Neural progenitor cell (in vitro differentiated cells): ENCODE measurements at regions not wholly inside any gene's neighbourhood (a gene's known extent, or its start where the extent isn't known, plus 50 kb on each side); places are given as distances from the start of the nearest gene placed in this dataset.

Experiments used
- EZH2 ChIP-seq: fragments of 200-600 bp; sonication (generic); IDR thresholded peaks from 2 replicates; pipeline ENCODE4 v1.6.1; 2017; ENCODE audit warnings: antibody characterized with exemption, mild to moderate bottlenecking, moderate library complexity
- EZH2phosphoT487 ChIP-seq: fragments of 200-600 bp; sonication (generic); IDR thresholded peaks from 2 replicates; pipeline ENCODE4 v1.6.1; 2017; ENCODE audit warnings: antibody characterized with exemption
- TF ChIP-seq, protein P1 (sequence below): fragments of 200-600 bp; sonication (generic); IDR thresholded peaks from 2 replicates; pipeline ENCODE4 v1.5.1; 2017; ENCODE audit warnings: antibody characterized with exemption, mild to moderate bottlenecking

DNA sequence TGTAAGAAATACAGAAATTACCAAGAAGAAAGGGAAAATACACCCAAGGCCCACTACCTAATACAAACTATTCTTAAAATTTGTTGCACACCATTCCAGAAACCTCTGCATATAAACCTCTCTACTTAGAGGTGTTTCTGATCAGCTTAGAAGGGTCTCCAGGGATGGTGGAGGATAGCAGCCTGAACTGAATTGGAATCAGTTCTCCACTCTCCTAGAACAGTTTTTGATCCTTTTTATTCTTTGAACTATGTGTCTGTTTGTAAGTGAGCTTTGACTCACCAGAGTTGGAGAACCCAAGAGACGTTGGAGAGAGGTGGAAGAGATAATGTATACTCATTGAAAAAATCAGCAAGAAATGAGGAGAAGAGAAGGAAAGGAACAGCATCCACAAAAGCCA is 96.6 kb upstream of the OTUD4 start:
- TF ChIP-seq EZH2 (no peak), EZH2phosphoT487 (no peak)
- TF ChIP-seq, protein P1, sequence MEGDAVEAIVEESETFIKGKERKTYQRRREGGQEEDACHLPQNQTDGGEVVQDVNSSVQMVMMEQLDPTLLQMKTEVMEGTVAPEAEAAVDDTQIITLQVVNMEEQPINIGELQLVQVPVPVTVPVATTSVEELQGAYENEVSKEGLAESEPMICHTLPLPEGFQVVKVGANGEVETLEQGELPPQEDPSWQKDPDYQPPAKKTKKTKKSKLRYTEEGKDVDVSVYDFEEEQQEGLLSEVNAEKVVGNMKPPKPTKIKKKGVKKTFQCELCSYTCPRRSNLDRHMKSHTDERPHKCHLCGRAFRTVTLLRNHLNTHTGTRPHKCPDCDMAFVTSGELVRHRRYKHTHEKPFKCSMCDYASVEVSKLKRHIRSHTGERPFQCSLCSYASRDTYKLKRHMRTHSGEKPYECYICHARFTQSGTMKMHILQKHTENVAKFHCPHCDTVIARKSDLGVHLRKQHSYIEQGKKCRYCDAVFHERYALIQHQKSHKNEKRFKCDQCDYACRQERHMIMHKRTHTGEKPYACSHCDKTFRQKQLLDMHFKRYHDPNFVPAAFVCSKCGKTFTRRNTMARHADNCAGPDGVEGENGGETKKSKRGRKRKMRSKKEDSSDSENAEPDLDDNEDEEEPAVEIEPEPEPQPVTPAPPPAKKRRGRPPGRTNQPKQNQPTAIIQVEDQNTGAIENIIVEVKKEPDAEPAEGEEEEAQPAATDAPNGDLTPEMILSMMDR, result no peak
